ENCODE measurements at regions not wholly inside any gene's neighbourhood (a gene's known extent, or its start where the extent isn't known, plus 50 kb on each side); places are given as distances from the start of the nearest gene placed in this dataset.

DNA sequence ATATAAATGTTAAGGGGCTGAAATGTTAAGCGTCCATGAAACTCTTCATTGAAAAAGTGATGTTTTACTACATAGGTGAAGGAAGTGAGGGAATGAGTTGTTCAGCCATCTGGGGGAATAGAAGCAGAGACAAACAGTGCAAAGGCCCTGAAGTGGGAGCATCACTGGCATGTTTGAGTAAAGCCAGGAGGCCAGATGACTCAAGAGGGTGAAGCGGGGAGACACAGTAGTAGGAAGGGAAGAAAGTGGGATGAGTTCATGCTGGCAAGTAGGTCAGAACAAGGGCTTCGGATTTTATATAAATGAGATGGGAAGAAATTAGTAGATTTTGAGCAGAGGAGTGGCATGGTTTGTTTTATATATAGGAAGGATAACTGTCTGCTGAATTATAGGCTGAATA lies 112.5 kb upstream of the MAP9 start:
- TF ChIP-seq CTCF (conservative IDR thresholded peaks at IDR 0.05; ENCODE audit: low read length) (no peak), EZH2phosphoT487 (IDR thresholded peaks at IDR 0.05; ENCODE audit: borderline replicate concordance, low read depth, low read length) (no peak)

Measured in OCI-LY7 (cell line).